VCaP (cell line): ENCODE measurements at regions not wholly inside any gene's neighbourhood (a gene's known extent, or its start where the extent isn't known, plus 50 kb on each side); places are given as distances from the start of the nearest gene placed in this dataset.
"Not testable (repeated sequence)": the region's sequence is repeated elsewhere in the genome, so short reads cannot be mapped to it uniquely, and the experiment has no call there.

Source experiments
- H3K27ac ChIP-seq: fragments of 450-650 bp; 2 replicates; pipeline ENCODE4 v1.5.1; 2017
- CTCF ChIP-seq: fragments of 450-650 bp; conservative IDR thresholded peaks from 2 replicates; pipeline ENCODE4 v1.5.1; 2017; ENCODE audit warnings: mild to moderate bottlenecking, moderate library complexity

- no peak for TF ChIP-seq CTCF
- H3K27ac ChIP-seq = no peak overlapping the region
Observed at GRCh38 chr2:95759481-95760246, 167.9 kb downstream of the TRIM43 start.

- TF ChIP-seq CTCF = no peak
- H3K27ac ChIP-seq = no peak overlapping the region
Observed at GRCh38 chr2:95760806-95761525, 169.2 kb downstream of the TRIM43 start.

GRCh38 chr2:95761556-95761955 is 169.8 kb downstream of the TRIM43 start:
- no peak overlapping the region for H3K27ac ChIP-seq
- TF ChIP-seq CTCF = no peak

- not testable (repeated sequence) for H3K27ac ChIP-seq
Observed at GRCh38 chr2:95762023-95763021, 170.5 kb downstream of the TRIM43 start.

- H3K27ac ChIP-seq = not testable (repeated sequence)
Observed at GRCh38 chr2:95763074-95763473, 171.3 kb downstream of the TRIM43 start.

- H3K27ac ChIP-seq = not testable (repeated sequence)
Observed at GRCh38 chr2:95764966-95765365, 173.2 kb downstream of the TRIM43 start.

- not testable (repeated sequence) for H3K27ac ChIP-seq
Observed at GRCh38 chr2:95765925-95766910, 174.4 kb downstream of the TRIM43 start.

- not testable (repeated sequence) for H3K27ac ChIP-seq
Observed at GRCh38 chr2:95767531-95767930, 175.7 kb downstream of the TRIM43 start.

- H3K27ac ChIP-seq = not testable (repeated sequence)
Observed at GRCh38 chr2:95767950-95768349, 176.1 kb downstream of the TRIM43 start.

GRCh38 chr2:95769256-95769655 is 177.5 kb downstream of the TRIM43 start:
- not testable (repeated sequence) for H3K27ac ChIP-seq

GRCh38 chr2:95770726-95771125 is 178.9 kb downstream of the TRIM43 start:
- H3K27ac ChIP-seq = not testable (repeated sequence)

GRCh38 chr2:95774322-95775192 is 182.8 kb downstream of the TRIM43 start:
- not testable (repeated sequence) for H3K27ac ChIP-seq

- not testable (repeated sequence) for H3K27ac ChIP-seq
Observed at GRCh38 chr2:95775193-95775531, 183.4 kb downstream of the TRIM43 start.
